HepG2 (cell line): ENCODE measurements at regions not wholly inside any gene's neighbourhood (a gene's known extent, or its start where the extent isn't known, plus 50 kb on each side); places are given as distances from the start of the nearest gene placed in this dataset.

Source experiments
- ETV6 ChIP-seq: sonication (generic); formaldehyde crosslinking; conservative IDR thresholded peaks from 2 replicates; pipeline ENCODE4 v1.4.0; 2020; ENCODE audit warnings: missing genetic modification reagents
- HMG20B ChIP-seq: conservative IDR thresholded peaks from 2 replicates; pipeline ENCODE4 v1.6.1; 2016; ENCODE audit warnings: missing genetic modification reagents, missing compliant biosample characterization
- MBD4 ChIP-seq: IDR thresholded peaks from 2 replicates; pipeline ENCODE4 v1.6.1; 2012; ENCODE audit warnings: low read length, inconsistent platforms, borderline replicate concordance
- POLR2A ChIP-seq, 2 experiments: IDR thresholded peaks; 2 replicates each; pipeline ENCODE4 v1.6.1; 2011; ENCODE audit warnings: low read depth in 2 of 2, low read length in 2 of 2, mild to moderate bottlenecking in 1 of 2, moderate library complexity in 1 of 2; ENCODE audit not compliant: insufficient read depth in 1 of 2
- SIX4 ChIP-seq: sonication (generic); formaldehyde crosslinking; IDR thresholded peaks from 2 replicates; pipeline ENCODE4 v1.4.0; 2020; ENCODE audit warnings: missing genetic modification reagents
- TCF12 ChIP-seq, 2 experiments: fragments of 450-650 bp in 1 of 2; sonication (generic) in 1 of 2; formaldehyde crosslinking in 1 of 2; IDR thresholded peaks; 2 replicates each; pipeline versions ENCODE4 v1.6.1 to v1.8.0; 2017 to 2022; ENCODE audit warnings: antibody characterized with exemption in 1 of 2, mild to moderate bottlenecking in 1 of 2, missing genetic modification reagents in 1 of 2, moderate library complexity in 1 of 2
- ZSCAN20 ChIP-seq: sonication (generic); formaldehyde crosslinking; IDR thresholded peaks from 2 replicates; pipeline ENCODE4 v1.4.0; 2020; ENCODE audit warnings: missing genetic modification reagents, mild to moderate bottlenecking, borderline replicate concordance
- TF ChIP-seq, protein P1 (sequence below): sonication (generic); formaldehyde crosslinking; conservative IDR thresholded peaks from 2 replicates; pipeline ENCODE4 v1.4.0; 2020; ENCODE audit warnings: mild to moderate bottlenecking, missing genetic modification reagents, moderate library complexity
- TF ChIP-seq, protein P2 (sequence below): sonication (generic); formaldehyde crosslinking; IDR thresholded peaks from 2 replicates; pipeline ENCODE4 v1.8.1; 2023; ENCODE audit warnings: mild to moderate bottlenecking, moderate library complexity, missing genetic modification reagents
- TF ChIP-seq, protein P3 (sequence below): sonication (generic); formaldehyde crosslinking; IDR thresholded peaks from 2 replicates; pipeline ENCODE4 v1.4.0; 2020; ENCODE audit warnings: missing genetic modification reagents

DNA sequence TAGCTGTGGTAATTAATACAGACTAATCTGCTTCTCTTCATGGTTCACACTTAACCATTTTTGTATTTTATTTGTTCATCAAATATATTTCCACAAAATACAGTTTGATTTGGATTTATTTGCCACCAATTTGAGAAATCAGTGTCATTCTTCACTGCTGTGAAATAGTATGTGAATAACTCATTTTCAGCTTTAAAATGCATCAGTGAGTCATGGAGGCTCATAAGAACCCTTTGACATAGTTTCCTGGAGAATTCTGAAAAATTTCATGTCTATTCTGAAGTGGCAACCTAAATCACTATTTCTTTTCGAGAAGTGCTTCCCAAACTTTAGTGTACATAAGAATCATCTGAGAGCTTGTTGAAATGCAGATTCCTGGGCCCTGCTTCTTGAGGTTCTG, 1026.7 kb upstream of the ACVR2A start:
- TF ChIP-seq ZSCAN20 (CRISPR knock-in tag), result no peak
- no peak for TF ChIP-seq HMG20B
- no peak for TF ChIP-seq SIX4 (CRISPR knock-in tag)
- no peak for TF ChIP-seq TCF12 (IDR thresholded peaks at IDR 0.05)
- TF ChIP-seq TCF12 (CRISPR knock-in tag; IDR thresholded peaks at IDR 0.05), result no peak
- no peak for TF ChIP-seq MBD4
- TF ChIP-seq ETV6 (CRISPR knock-in tag), result no peak
- TF ChIP-seq, protein P1, sequence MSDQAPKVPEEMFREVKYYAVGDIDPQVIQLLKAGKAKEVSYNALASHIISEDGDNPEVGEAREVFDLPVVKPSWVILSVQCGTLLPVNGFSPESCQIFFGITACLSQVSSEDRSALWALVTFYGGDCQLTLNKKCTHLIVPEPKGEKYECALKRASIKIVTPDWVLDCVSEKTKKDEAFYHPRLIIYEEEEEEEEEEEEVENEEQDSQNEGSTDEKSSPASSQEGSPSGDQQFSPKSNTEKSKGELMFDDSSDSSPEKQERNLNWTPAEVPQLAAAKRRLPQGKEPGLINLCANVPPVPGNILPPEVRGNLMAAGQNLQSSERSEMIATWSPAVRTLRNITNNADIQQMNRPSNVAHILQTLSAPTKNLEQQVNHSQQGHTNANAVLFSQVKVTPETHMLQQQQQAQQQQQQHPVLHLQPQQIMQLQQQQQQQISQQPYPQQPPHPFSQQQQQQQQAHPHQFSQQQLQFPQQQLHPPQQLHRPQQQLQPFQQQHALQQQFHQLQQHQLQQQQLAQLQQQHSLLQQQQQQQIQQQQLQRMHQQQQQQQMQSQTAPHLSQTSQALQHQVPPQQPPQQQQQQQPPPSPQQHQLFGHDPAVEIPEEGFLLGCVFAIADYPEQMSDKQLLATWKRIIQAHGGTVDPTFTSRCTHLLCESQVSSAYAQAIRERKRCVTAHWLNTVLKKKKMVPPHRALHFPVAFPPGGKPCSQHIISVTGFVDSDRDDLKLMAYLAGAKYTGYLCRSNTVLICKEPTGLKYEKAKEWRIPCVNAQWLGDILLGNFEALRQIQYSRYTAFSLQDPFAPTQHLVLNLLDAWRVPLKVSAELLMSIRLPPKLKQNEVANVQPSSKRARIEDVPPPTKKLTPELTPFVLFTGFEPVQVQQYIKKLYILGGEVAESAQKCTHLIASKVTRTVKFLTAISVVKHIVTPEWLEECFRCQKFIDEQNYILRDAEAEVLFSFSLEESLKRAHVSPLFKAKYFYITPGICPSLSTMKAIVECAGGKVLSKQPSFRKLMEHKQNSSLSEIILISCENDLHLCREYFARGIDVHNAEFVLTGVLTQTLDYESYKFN (CRISPR knock-in tag), result no peak
- no peak for TF ChIP-seq POLR2A (IDR thresholded peaks at IDR 0.05; ENCODE audit: insufficient read depth in 1 of 2, low read depth in 2 of 2, low read length in 2 of 2)
- TF ChIP-seq, protein P2, sequence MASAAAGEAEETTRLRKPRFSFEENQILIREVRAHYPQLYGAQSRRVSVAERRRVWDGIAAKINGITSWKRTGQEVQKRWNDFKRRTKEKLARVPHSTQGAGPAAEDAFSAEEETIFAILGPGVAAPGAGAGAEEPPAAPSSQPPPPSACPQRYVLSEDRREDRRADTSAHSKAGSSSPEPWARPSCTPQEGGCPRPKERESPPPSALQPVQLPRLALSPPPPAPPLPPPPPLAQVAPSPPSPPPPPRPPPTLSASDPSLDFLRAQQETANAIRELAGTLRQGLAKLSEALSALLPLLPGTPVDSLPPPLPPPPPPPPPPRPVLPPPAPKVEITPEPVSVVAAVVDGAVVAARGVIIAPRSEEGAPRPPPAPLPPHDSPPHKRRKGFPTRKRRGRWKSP, result no peak
- TF ChIP-seq, protein P3, sequence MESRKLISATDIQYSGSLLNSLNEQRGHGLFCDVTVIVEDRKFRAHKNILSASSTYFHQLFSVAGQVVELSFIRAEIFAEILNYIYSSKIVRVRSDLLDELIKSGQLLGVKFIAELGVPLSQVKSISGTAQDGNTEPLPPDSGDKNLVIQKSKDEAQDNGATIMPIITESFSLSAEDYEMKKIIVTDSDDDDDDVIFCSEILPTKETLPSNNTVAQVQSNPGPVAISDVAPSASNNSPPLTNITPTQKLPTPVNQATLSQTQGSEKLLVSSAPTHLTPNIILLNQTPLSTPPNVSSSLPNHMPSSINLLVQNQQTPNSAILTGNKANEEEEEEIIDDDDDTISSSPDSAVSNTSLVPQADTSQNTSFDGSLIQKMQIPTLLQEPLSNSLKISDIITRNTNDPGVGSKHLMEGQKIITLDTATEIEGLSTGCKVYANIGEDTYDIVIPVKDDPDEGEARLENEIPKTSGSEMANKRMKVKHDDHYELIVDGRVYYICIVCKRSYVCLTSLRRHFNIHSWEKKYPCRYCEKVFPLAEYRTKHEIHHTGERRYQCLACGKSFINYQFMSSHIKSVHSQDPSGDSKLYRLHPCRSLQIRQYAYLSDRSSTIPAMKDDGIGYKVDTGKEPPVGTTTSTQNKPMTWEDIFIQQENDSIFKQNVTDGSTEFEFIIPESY, result no peak
